GM12892 (cell line): ENCODE measurements at regions not wholly inside any gene's neighbourhood (a gene's known extent, or its start where the extent isn't known, plus 50 kb on each side); places are given as distances from the start of the nearest gene placed in this dataset.

Experiments
- DNase-seq: peaks from one replicate; pipeline ENCODE4 v3.0.0; 2011; ENCODE audit not compliant: insufficient read length
- FAIRE-seq: peaks from 2 replicates; lab custom pipeline; 2011; peaks lifted over from hg19 to GRCh38; lab: Jason Lieb, UNC
- POLR2A ChIP-seq: IDR thresholded peaks from 2 replicates; pipeline ENCODE4 v1.6.1; 2011; ENCODE audit warnings: low read depth, low read length, control low read depth
- POLR2AphosphoS5 ChIP-seq: IDR thresholded peaks from 2 replicates; pipeline ENCODE4 v1.6.1; 2011; ENCODE audit warnings: low read depth, low read length, control low read depth
- TAF1 ChIP-seq: IDR thresholded peaks from 2 replicates; pipeline ENCODE4 v1.6.1; 2011; ENCODE audit warnings: low read depth, mild to moderate bottlenecking, control low read depth, low read length, borderline replicate concordance

DNA sequence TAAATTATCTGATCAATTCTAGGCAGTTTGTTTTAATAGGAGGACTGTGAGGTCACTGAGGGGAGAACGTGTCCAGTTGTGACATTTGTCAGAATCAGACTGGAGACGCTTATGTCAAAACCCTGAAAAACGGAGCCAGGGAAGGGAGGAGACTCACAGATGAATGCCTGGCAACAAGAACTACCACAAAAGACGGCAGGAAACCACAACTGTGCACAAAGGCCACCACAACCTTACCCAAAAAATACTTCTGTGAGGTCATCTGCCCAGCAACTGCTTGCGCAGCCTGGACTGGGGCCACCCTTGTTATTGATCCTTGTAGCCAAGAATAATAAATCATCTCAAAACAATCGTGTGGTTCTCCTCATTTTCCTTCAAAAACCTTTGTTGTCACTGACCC, 173.0 kb upstream of the ALKAL2 start:
- FAIRE-seq (no peak), DNase-seq (no peak)
- TF ChIP-seq POLR2AphosphoS5, result no peak
- TF ChIP-seq TAF1, result no peak
- no peak for TF ChIP-seq POLR2A

DNA sequence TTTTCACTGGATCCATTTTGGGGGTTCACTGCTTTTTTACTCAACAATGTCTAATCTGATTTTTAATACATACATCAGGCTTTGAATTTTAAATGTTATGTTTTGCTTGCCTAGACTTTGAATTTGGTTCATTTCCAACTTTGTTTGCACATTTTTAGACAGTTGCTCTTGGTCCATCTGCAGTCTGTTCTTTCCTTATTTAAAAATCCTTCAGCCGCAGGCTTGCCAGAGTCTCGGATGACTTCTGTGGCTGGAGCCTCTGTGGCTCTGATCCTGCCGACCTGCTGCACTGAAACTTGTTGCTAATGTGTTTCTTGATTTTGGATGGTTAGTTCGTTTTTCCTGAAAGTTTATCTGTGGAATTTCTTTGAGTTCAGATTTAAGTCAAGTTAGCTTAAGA, 172.0 kb upstream of the ALKAL2 start:
- FAIRE-seq (no peak), DNase-seq (no peak)
- TF ChIP-seq POLR2A (no peak), TAF1 (no peak), POLR2AphosphoS5 (no peak)

DNA sequence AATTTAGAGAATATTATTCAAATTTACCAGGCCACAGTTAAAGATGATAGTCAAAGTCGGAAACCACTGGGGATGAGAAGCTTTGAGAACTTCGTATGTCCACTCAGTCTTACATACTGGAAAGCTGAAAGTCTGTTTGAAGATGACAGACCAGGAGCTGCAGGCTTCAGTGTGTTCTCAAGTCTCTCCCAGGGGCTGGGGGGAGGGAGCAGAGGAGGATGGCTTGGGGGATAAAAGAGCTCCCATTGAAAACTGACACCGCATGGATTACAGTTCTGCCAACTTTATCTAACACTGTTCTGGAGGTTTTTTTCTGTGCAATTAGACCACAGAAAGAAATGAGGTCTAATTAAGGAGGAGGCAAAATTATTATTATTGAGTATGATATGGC, 170.5 kb upstream of the ALKAL2 start:
- no peak for FAIRE-seq
- no peak for DNase-seq
- TF ChIP-seq POLR2AphosphoS5, result no peak
- no peak for TF ChIP-seq TAF1
- TF ChIP-seq POLR2A, result no peak

DNA sequence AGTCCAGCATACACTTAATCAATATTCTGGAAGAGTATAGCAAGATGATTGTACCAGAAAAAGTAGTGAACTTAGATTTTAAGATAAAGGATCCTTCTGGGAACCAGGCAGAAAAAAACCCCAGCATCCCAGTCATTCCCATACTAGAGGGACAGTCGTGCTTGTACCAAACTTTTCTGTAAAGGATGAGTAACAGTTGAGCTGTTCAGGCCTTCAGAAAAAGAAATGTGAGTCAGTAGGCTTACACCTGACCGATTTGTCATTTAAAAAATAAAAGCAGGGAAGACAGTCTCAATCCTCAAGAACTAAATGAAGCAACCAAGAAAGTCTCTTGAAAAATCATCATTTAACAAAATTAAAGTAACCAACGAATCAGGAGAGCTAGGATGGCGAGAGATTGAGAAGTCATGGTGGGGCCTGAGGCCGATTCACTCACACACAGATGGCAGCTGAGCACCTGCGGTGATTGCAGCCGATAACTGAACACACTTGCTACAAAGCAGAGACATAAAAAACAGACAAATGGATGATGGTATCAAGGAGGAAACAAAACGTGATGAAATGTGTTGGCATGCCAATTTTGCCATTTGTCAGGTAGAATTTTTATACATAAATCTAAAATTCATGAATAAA, 170.0 kb upstream of the ALKAL2 start:
- no peak for DNase-seq
- FAIRE-seq, result no peak
- TF ChIP-seq POLR2AphosphoS5 (no peak), POLR2A (no peak), TAF1 (no peak)

DNA sequence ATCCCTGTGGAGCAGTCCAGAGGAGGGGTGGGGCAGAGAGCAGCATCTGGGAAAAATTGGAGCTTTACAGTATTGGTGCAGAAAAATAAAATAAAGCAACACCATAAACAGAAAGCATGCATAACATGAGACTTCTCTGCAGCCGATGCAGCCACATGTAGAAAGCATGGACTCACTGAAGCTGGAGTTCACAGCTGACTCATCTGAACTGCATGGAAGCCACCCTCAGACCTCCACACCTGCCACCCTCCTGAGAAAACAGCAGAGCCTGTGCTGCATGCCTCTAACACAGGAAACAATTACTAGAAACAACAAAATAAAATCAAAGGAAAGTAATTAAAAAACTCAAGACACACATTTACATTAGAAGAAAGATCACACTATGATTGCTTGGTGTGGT, 169.4 kb upstream of the ALKAL2 start:
- DNase-seq, result no peak
- TF ChIP-seq POLR2AphosphoS5 (no peak), TAF1 (no peak), POLR2A (no peak)
- no peak for FAIRE-seq

DNA sequence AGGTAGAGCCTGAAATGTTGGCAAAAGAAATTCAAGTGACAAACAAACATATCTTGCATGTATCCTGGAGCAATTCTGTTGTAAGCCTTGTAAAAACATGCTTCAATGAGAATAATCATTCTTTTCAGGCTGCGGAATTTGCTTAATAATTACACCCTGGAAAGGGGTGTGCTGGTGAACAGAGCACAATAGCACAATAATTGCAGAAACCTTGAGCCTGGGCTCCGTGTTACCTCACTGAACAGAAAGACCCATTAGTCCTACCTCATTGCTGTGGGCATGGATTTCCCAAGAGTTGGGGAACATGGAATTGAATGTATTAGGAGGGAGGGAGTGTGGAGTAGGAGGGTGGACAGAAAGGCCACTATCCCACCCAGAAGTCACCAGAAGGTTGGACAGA, 168.0 kb upstream of the ALKAL2 start:
- TF ChIP-seq POLR2AphosphoS5, result no peak
- TF ChIP-seq POLR2A, result no peak
- FAIRE-seq (no peak), DNase-seq (no peak)

DNA sequence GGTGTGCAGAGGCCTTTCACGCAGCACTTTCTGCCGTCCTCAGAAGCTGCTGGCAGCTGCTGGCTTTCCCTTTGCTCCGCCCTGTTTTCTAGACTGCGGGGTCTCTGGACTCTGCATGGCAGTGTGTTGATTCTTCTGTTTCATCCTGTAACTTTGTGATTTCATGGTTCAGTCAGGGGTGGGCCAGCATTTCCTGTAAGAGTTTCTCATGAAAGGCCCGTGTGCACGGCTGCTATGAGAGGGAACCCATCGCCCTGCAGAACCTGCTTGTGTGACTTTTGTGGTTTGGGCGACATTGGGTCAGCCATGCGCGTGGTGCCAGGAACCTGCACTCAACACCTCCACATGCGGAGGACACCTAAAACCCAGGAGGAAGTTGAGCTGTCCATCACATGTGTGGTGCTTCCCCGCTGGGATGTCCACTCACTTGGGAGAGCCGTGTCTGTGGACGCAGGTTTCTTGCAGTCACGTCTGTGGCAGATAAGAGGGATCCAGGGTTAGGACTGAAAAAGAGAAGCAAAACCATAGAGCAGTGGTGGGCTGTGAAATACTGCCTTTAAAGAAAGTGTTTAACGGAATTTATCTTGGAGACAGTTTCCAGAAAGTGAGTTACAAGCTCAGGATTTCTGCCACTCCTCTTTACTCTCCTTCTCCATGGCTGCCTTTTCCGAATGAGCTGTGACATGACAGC, 167.3 kb upstream of the ALKAL2 start:
- no peak for FAIRE-seq
- no peak for DNase-seq
- TF ChIP-seq POLR2AphosphoS5 (no peak), POLR2A (no peak), TAF1 (no peak)

DNA sequence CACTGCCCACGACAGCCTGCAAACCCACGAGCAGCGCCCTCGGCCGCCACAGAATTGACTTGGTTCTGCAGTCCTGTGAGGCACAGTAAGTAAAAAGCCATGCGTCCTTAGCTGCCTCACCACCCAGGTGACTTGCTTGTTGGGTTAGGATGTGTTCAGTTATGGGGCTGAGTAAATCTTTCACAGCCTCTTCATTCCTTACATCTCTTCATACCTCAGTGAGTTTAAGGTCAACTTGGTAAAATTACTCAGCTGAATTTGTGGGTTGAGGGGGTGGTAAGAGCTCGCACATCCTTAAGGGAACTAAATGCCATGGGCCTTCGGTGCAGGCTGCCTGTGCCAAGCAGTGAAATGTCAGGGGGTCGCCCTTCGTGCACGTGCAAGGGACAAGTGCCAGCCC, 165.2 kb upstream of the ALKAL2 start:
- TF ChIP-seq TAF1, result no peak
- no peak for TF ChIP-seq POLR2AphosphoS5
- no peak for TF ChIP-seq POLR2A
- DNase-seq (no peak), FAIRE-seq (no peak)

DNA sequence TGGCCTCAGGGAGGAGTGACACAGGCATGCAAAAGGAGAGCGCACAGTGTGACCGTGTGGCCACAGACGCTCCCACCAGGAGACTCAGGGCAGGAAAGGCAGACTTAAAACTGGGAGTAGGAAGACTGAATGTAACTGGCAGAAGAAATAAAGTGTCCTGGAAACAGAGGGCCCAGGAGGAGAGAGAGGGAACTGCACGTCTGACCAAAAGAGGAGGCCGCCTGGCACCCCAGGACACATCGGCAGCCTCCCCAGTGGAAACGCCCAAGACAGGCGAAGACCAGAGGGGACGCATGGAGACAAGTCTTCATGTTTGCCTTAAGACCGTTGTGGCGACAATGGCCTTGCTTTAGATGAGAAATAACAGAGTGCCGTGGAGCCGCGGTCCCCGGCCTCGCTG, 163.6 kb upstream of the ALKAL2 start:
- DNase-seq (no peak), FAIRE-seq (no peak)
- TF ChIP-seq TAF1, result no peak
- TF ChIP-seq POLR2AphosphoS5, result no peak
- no peak for TF ChIP-seq POLR2A

DNA sequence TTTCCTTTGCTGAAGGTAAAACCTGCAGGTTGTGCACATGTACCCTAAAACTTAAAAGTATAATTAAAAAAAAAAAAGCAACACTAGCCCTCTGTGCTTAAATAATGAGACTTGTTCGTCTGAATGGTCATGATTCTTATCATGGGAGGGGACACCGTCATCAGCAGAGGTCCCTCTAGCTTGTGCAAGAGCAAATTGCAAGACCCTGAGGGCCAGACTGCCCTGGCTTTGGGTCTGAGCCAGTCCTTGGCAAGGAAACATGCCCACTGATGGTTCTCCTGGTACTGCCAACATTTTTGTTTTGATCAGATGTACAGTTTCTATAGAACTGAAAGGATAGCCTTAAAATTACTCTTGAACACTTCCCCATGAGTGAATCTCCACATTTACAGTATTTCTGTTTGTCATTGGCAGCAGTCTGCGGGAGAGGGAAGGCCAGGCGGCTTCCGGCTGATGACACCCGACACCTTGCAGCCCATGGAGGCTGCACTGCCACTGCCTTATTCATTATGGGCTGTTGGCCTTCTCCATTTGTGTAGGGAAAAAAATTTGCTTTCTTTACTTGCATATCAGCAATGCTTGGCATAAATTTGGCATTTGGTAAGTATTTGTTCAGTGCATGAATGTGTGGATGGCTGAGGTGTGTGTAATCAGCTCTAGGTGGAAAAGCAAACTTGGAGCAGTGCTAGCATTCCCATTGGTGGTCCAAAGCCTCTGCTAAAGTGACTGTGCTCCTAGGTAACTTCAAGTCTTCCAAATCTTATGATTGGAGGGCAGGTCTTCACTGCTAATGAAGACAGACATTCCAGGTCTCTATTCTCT, 161.6 kb upstream of the ALKAL2 start:
- no peak for FAIRE-seq
- TF ChIP-seq POLR2AphosphoS5 (no peak), TAF1 (no peak), POLR2A (no peak)
- no peak for DNase-seq

DNA sequence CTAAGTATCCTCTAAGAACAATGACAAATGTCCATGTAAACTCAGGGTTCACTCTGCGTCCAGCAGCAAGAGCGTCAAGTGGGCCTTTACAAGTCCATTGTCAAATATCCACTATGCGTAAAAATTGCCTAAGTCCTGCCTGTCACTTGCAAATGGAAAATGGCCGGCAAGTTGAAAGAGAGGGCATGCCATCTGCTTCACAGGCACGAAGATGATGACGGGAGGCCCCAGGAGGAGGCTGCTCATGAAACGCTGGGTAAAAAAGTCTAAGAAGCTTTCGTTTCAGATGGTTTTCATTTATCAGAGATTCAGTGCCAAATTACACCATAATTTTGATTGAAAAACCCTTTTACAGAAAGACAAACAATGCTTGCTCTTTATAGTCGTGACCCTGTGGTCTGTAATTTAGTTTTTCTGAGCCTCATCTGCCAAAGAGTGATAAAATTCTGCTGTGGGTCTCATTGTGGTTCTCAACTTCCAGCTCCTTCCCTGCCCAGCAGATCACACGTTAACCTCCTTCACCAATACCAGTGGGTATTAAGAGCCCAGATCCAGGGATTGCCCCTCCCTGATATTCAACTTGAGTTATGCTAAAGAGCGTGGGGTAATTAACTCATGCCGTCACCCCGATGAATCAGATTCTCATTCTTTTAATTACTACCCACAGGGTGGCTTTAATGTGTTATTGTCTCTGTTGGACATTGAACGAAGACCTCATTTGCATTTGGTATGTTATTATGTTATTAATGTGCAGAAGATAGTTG, 160.2 kb upstream of the ALKAL2 start:
- FAIRE-seq, result no peak
- TF ChIP-seq POLR2AphosphoS5 (no peak), TAF1 (no peak), POLR2A (no peak)
- DNase-seq, result no peak
